Testis (tissue), 2 donors: ENCODE measurements at regions not wholly inside any gene's neighbourhood (a gene's known extent, or its start where the extent isn't known, plus 50 kb on each side); places are given as distances from the start of the nearest gene placed in this dataset.

ENCODE experiments used
- DNase-seq: peaks from one replicate; pipeline ENCODE4 v3.0.0-alpha.2; 2019
- H3K27ac ChIP-seq, 2 donors: fragments of 200-600 bp; sonication (generic); one replicate each; pipeline ENCODE4 v1.5.1; 2019
- H3K27me3 ChIP-seq: fragments of 200-600 bp; sonication (generic); one replicate; pipeline ENCODE4 v1.5.1; 2019
- H3K36me3 ChIP-seq: fragments of 200-600 bp; sonication (generic); one replicate; pipeline ENCODE4 v1.5.1; 2017; ENCODE audit warnings: low read depth; ENCODE audit errors: missing control alignments
- H3K4me1 ChIP-seq: fragments of 200-600 bp; sonication (generic); one replicate; pipeline ENCODE4 v1.5.1; 2019
- H3K4me3 ChIP-seq, 2 donors: fragments of 200-600 bp; sonication (generic); one replicate each; pipeline ENCODE4 v1.5.1; 2017 to 2019
- H3K9me3 ChIP-seq: fragments of 200-600 bp; sonication (generic); one replicate; pipeline ENCODE4 v1.5.1; 2017
- CTCF ChIP-seq, 3 experiments: fragments of 450-650 bp in 2 of 3; fragments of 200-600 bp in 1 of 3; sonication (generic) in 1 of 3; IDR thresholded peaks; one replicate each; pipeline ENCODE4 v1.5.1; 2016 to 2019; ENCODE audit warnings: antibody characterized with exemption in 3 of 3, mild to moderate bottlenecking in 2 of 3, moderate library complexity in 1 of 3
- POLR2A ChIP-seq: fragments of 450-650 bp; IDR thresholded peaks from one replicate; pipeline ENCODE4 v1.6.1; 2017; ENCODE audit warnings: antibody characterized with exemption, mild to moderate bottlenecking, moderate library complexity
- WGBS, 2 donors: methylation state at CpG; one replicate each; pipeline ENCODE4 v1.1.5; 2018; 5-methylcytosine and 5-hydroxymethylcytosine counted together
- intact Hi-C: fragments of 100-400 bp; cut with DNase I; formaldehyde crosslinking; loops from one replicate; pipeline ENCODE4 v1.15.1; 2023; ENCODE audit warnings: low total_unique reads

- TF ChIP-seq CTCF (IDR thresholded peaks at IDR 0.05), result no peak
- TF ChIP-seq POLR2A, result no peak
- Histone ChIP-seq H3K36me3 (no peaks in the 10 kb centered on the region), H3K27me3 (no peaks in the 10 kb centered on the region), H3K4me3 (no peak overlapping the region), H3K27ac (no peak overlapping the region), H3K9me3 (no peaks in the 10 kb centered on the region), H3K4me1 (no peaks in the 10 kb centered on the region)
- intact Hi-C loops, result no loop called here
- DNase-seq, result no peak
- 84 to 86% methylated on average over 2 of the region's 2 CpGs for WGBS, 2 donors
Observed at GRCh38 chr2:15006667-15007066, 374.1 kb downstream of the LRATD1 start.

GRCh38 chr2:15009681-15010080 is 377.2 kb downstream of the LRATD1 start:
- Histone ChIP-seq H3K36me3 (no peaks in the 10 kb centered on the region), H3K9me3 (no peaks in the 10 kb centered on the region), H3K27ac (no peak overlapping the region), H3K4me3 (no peak overlapping the region), H3K4me1 (no peaks in the 10 kb centered on the region), H3K27me3 (no peaks in the 10 kb centered on the region)
- TF ChIP-seq POLR2A, result no peak
- TF ChIP-seq CTCF (IDR thresholded peaks at IDR 0.05), result no peak
- WGBS, 2 donors, result 96 to 99% methylated on average over 4 of the region's 4 CpGs
- DNase-seq, result no peak
- intact Hi-C loops, result no loop called here

GRCh38 chr2:15010346-15010745 is 377.8 kb downstream of the LRATD1 start:
- intact Hi-C loops, result no loop called here
- H3K27me3 ChIP-seq, result no peaks in the 10 kb centered on the region
- H3K9me3 ChIP-seq, result no peaks in the 10 kb centered on the region
- no peaks in the 10 kb centered on the region for H3K36me3 ChIP-seq
- DNase-seq, result no peak
- no peak overlapping the region for H3K27ac ChIP-seq
- no peaks in the 10 kb centered on the region for H3K4me1 ChIP-seq
- TF ChIP-seq CTCF (IDR thresholded peaks at IDR 0.05), result no peak
- no peak overlapping the region for H3K4me3 ChIP-seq
- WGBS, 2 donors, result 91 to 98% methylated on average over 1 of the region's 1 CpG

GRCh38 chr2:15018814-15019213 is 386.3 kb downstream of the LRATD1 start:
- H3K27ac ChIP-seq, result no peak overlapping the region

More at GRCh38 chr2:15018814-15019213, 386.3 kb downstream of the LRATD1 start:
- Histone ChIP-seq H3K4me1 (no peaks in the 10 kb centered on the region), H3K36me3 (no peaks in the 10 kb centered on the region), H3K9me3 (no peaks in the 10 kb centered on the region), H3K27me3 (no peaks in the 10 kb centered on the region), H3K4me3 (no peak overlapping the region)
- TF ChIP-seq POLR2A, result no peak
- no peak for TF ChIP-seq CTCF (IDR thresholded peaks at IDR 0.05)
- WGBS, 2 donors, result 81 to 84% methylated on average over 1 of the region's 1 CpG
- intact Hi-C loops, result no loop called here
- DNase-seq, result no peak
